DMS 273 (cell line): ENCODE measurements at regions not wholly inside any gene's neighbourhood (a gene's known extent, or its start where the extent isn't known, plus 50 kb on each side); places are given as distances from the start of the nearest gene placed in this dataset.
A peak's percentile ranks its signal among the peaks of the same experiment; 100 is the strongest.
"Not testable (repeated sequence)": the region's sequence is repeated elsewhere in the genome, so short reads cannot be mapped to it uniquely, and the experiment has no call there.

Experiments
- DNase-seq: peaks from one replicate; lab custom pipeline; 2025; ENCODE audit not compliant: unreplicated experiment; lab: John Stamatoyannopoulos, UW

DNA sequence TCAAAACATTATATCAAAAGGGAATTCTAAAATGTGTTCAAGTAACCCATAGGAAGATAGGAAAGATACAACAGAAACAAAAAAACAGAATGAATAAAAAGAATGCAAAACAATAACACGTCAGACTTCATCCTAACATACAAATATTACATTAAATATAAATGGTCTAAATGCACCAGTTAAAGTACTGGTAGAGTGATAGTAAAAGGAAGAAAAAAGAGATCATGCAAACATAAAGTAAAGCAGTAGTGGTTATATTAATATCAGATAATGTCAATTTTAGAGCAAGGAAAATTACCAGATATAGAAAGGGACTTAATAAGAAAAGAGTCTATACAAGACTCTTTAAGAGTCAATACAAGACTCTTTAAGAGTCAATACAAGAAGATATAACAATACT is 755.7 kb downstream of the MCTP2 start:
- DNase-seq, result no peak

DNA sequence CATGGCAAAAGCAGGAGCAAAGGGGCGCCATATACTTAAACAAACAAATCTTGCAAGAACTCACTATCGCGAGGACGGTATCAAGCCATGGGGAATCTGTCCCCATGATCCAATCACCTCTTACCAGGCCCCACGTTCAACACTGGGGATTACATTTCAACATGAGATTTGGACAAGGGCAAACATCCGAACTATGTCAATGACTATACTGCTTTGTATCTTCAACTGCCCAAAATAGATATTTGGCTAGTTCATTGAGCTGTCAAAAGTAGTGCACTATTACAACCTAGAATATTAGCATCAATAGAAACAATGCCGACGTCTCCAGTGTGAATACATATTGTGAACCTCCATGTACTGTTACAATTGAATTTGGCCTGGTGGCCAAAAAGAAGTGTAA is 760.4 kb downstream of the MCTP2 start:
- DNase-seq, result no peak

DNA sequence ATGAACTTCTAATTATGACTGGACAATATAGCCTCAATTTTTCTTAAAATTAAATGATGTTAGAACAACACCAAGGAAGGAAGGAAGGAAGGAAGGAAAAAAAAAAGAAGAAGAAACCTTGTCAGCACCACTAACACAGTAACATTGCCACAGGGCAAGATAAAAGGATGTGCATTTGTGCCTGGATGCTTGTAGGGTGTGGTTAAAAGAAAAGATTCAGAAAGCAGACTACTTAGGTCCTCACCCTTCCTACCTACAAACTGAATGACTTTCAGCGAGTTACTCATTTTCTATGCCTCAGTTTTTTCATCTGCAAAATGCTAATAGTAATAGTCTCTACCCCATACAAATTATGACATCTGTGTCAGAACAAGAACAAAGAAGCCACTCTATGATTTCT is 778.3 kb downstream of the MCTP2 start:
- DNase-seq, result no peak

DNA sequence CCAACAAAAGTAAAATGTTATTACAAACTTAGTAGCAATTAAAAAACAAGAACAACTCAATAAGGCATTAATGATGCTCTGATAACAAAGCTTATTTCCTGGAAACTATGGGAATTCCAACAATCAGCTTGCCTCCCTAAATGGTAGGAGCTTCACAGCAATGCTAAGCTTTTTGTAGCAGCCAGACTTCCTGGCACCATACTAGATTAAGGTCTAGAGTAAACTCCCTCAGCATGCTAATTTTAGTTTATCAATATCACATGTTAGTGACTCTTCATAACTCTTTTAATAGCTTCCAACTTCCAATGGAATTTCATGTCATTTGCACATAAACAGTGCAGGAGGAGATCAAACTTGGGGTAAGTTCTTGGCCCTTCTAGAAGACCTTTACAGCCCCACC is 782.0 kb downstream of the MCTP2 start:
- DNase-seq, result no peak

DNA sequence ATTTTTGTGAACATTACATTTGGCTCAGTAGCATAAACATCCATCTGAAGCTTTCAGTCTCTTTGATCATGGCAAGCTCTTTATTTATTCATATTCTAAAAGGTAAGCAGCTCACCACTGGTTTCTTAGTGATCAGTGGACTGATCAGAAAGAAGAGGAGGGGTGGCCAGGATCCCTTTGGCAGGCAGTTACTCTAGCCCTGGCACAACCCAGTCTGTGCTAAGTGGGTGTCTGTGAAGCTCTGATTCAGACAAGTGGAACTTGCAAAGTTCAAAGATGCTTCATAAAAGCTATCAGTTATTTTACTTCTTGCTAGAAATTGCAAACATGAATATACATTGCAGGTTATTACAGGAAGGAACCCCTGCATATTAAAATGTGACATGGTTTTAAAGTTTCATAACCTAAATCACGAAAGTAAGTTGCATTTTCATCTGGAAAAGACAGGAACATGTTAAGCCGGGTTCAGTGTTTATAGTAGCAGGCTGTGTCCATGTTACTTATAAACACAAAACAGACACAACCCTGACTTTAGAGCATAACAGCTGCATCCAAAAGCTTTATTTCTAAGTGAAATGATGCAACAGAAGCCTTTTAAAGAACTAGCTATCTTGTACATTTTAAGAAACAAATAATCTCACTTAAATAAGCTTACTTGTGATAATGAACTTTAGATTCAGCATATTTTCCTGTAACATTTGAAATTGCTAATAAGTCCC is 785.3 kb downstream of the MCTP2 start:
- DNase-seq, result no peak

DNA sequence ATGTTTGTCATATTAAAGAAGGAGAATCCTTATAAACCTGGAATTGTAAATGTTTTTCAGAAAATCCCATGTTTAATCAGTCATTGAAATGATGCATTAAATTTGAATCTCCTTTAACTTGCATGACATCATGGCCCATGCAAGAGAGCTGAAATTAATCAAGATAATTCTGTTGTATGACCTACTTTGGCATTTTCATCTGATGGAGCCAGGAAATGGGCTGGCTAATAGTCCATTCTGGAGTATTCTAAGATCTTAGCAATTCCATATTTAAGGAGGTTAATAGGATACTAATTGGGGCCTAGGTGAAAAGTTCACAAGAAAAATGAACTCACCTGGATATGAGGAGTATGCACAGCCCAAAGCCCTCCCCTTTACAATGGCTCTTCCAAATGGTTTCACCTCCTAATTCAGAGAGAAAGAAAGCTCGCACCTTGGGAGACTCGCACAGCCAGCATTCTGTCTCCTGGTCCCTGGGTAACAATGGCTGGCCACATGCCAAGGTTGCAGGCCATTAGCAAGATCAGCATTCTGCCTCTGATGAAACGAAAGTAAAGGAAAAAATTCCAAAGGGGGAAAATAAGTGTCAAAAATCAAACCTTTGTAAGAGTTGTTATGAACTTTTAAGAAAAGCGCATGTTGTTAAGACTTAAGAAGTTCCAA is 786.4 kb downstream of the MCTP2 start:
- no peak for DNase-seq

DNA sequence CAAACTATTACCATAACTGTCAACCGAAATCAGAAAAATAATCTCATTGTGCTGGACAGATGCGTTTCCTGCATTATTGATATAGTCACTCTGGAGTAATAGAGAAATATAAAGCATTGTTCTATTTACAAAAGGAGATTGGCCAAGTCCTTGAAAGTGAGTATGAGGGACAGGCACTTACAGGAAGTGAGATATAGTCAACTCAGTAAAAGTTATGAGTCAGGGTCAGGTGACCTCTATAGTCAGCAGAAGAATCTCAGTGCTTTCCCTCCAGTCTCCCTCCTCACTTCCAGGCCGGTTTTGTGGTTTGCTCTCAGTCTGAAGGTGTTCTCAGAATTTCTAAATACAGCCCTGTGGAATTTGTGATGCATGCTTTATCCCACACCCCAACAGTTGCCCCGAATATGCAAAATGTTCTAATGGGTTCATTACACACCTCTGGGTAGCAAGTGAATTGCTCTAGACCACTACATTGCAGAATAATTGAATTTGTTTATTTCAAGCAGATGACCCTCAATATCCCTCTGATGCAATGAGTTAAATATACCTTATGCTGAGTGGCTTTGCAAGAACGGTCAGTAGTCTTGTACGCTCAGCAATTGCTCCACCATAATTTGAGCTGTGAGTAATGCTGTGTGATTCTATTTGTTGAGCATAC is 787.7 kb downstream of the MCTP2 start:
- DNase-seq, result no peak

DNA sequence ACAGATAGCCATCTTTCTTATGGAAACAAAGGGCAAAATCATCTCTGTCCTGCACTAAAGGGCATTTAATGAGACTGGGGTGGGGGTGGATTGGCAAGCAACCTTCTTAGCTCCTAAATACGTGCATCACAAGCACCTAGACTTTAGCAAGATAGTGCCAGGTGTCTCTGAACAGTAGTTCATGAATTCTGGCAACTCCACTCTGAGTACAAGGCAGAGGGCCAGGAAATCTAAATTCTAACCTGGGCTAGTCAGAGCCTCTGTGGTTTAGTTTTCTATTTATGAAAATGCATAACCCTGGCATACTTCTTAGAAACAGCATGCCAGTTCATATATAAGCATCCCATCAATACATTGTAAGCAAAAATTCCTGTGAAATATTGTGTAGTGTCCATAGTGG is 788.5 kb downstream of the MCTP2 start:
- DNase-seq, result no peak

DNA sequence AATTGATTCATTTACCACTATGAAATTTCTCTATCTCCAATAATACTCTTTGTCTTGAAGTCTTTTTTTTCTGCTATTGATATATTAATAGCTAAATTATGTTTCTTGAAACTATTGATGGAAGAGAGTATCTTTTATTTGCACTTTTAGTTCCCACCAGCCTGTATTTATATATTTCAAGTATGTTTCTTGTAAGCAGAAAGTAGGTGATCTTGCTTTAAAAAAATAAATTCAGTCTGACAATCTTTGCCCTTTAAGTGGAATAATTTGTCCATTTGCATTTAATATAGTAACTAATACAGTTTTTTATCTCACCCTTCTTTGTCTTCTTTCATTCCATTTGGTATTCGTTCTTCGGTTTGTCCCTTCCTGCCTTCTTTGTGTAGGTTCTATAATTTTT is 790.5 kb downstream of the MCTP2 start:
- DNase-seq, result no peak

DNA sequence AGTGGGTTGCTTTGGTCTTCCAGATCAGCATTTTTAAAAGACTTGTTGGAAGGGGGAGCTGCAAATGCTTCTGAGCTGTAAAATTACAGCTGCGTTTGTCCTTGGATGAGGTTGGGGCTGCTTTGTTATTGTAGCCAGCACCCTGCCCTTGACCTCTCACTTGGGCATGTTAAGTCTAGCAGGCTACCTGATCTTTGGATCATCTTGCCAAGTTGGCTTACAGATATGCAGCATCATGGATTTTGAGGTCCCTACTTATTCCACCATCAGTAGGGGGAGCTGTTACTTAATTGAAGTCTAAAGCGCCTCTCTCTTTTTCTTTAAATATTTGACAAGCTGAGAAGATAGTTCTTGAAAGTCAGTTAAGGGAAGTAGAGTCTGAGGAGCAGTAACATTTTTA is 793.0 kb downstream of the MCTP2 start:
- DNase-seq, result peak; percentile 23

DNA sequence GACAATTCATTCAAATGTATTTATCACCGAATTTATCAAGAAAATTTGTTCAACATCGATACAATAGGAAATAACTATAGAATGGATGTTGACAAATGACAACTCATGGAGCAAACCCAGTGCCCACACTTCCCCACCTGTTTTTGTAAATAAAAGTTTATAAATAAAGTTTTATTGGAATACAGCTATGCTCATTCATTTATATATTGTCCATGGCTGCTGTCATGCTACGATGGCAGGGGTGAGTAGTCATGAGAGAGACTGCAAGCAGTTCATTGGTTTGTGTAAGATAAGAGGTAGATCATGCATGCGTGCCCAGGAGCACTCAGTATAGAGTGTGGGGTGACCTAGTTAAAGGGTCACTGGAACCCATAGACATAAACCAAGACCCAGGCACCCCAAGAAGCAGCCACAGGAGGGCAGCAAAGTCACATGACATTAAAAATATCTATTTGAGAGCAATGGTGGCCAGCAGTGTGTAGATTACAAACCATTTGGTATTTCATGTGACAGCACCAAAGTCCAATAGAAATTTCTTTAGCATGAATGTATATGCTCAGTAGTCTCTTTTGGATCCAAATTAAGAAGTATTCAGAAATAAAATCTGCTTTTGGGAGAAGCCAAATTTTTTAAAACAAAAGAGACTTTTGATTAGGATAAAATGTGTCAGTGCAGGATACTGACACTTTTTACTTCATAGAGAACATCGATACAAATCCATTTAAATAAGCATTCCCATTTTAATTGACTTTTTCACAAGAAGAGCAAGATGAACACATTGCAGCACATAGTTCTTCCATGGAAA is 794.8 kb downstream of the MCTP2 start:
- peak; percentile 16 for DNase-seq

DNA sequence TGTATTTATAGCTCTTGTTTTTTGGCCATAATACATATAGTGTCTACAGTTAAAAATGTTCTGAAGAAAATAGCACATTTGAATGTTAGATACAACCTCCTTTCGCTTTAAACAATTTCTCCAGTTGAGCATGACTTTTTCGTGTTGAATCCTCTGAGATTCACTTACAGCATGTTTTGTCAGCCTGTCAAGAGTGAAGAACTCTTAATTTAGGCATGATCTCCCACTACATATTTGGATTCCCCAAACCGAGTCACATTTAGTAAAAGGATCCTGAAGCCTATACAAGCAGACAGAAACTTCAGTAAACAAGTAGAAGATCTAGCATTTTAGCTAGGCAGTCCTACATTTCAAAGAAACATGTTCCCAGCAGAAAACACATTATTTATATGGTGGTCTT is 796.6 kb downstream of the MCTP2 start:
- no peak for DNase-seq

DNA sequence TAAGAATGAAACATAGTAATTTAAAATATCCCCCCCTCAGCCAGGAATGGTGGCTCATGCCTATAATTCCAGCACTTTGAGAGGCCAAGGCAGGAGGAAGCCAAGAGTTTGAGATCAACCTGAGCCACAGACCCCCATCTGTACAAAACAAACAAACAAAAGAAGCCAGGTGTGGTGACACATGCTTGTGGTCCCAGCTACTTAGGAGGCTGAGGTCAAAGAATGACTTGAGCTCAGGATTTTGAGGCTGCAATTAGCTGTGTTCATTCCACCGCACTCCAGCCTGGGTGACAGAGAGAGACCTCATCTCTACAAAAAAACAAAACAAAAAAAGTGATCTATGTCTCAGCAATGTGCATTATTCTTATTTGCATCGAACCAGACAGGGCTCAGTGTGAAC is 800.8 kb downstream of the MCTP2 start:
- DNase-seq, result no peak

DNA sequence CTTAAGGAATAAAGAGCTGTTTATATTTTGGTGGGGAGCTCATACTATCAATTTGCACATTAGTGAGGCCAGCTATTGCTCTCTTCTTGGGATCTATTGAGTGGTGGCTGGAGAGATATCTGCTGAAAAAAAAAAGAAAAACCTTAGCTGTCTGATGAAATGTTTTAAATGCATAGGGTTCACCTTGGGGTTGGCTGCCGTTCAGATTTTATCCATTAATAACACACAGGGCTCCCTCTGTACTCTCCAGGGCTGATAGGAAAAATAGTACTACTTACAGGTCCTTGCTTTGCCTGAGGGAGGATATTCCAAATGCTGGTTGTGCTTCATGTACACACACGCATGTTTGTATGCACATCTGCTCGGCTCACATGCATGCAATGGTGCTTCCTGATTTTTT is 803.7 kb downstream of the MCTP2 start:
- DNase-seq, result no peak

DNA sequence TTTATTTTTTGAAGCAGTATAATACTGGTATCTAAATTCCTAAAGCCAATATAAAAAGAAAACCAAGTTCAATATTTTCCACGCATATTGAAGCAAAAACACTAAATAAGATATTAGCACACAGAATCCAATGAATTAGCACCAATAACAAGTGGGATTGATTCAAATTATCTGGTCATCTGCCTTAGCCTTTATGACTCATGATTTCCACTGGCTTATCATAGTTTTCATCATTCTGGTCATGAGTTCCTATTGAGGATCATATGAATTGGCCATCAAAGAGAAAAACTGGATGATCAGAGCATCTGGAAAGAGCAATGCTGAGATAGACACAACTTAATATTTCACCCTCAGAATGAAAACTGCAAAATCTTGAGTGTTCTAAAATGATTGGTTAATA is 809.9 kb downstream of the MCTP2 start:
- DNase-seq, result no peak

DNA sequence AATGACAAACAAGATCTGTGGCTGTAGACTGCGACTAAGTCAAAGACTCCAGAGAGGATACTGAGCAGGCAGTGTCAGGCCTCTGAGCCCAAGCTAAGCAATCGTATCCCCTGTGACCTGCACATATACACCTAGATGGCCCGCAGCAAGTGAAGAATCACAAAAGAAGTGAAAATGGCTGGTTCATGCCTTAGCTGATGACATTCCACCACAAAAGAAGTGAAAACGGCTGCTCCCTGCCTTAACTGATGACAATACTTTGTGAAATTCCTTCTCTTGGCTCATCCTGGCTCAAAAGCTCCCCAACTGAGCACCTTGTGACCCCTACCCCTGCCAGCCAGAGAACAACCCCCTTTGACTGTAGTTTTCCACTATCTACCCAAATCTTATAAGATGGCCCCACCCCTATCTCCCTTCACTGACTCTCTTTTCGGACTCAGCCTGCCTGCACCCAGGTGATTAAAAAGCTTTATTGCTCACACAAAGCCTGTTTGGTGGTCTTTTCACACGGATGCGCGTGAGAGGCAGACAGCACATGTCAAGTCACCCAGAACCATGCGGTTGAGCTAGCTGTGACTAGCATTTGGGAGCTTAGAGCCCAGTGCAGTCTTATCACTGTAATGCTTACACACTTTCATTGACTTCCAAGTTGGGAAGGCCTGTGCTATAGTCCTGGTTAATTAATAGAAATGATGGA is 812.0 kb downstream of the MCTP2 start:
- not testable (repeated sequence) for DNase-seq

DNA sequence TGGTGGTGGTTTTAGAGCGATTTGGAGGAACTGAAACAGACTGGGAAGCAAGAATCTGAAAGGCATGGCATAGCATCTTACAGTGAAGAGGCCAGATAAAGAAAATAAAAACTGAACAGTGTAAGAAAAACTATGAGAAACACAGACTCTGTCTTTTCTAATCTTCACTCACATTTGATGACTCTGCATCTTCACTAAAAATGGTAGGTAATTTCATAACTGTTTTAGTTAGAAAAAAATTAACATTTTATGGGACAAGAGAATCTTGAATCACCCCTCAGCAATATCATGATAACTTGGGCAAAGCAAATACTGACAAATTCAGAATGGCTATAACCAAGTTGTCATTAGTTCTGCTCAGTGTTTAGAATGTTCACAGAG is 812.6 kb downstream of the MCTP2 start:
- DNase-seq, result no peak

DNA sequence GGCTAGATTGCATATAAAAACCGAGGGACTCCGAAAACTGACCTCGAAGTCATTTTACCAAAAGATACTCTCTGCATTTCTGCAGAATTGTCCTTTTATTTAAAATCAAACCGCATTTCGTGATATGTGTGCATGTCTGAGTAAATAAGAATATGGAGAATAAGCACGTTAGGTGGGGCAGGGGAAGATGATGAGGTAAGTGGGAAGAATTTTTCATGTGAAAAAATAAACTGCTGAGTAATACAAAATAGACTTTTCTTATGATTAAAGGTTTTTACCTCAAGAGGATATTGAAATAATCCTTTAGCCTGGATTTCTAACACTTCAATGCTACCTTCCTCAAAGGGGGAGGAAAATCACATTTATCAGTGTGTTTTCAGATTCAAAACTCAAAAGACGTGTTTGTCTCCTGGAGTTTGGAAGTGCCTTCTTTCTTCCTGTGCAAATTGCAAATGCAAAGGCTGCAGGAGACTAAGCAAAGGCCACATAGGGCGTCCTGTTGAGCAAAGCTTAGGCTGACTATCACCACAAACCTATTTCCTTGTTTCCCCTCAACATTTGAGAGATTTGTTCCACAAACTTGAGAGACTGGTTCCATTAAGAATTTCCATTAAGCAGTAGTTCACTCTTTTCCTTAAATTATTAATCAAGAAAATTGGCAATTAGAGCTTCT is 813.5 kb downstream of the MCTP2 start:
- DNase-seq, result no peak

DNA sequence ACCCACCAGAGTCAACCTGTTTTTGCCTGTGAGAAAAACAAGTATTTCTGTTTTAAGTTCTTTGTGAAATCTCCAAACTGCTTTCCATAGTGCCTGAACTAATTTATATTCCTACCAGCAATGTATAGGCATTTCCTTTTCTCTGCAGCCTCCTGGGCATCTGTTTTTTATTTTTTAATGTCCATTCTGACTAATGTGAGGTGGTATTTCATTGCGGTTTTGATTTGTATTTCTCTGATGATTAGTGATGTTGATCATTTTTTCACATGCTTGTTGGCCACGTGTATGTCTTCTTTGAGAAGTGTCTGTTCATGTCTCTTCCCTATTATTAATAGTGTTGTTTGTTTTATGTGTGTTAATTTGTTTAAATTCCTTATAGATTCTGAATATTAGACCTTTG is 820.5 kb downstream of the MCTP2 start:
- DNase-seq, result no peak

DNA sequence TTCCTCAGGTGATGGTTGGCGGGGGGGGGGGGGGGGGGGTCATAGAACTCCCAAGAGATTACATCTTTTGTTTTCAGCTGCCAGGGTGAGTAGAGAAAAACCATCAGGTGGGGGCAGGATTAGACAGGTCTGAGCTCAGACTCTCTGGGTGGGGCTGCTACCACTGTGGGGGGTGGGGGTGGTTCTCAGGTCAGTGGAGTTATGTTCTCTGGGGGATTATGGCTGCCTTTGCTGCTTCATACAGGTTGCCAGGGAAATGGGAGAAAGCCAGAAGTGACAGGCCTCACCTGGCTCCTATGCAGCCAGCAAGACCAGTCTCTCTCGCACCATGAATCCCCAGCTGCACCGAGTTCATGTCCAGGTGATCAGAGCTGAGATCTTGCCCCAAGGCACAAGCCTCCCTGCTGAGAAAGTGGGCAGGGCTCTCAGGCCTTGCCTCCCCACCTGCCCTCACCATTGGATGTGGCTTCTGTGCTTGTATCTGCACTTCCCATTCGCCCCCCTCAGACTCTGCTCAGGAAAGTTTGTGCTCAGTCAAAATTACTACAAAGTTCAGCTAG is 828.1 kb downstream of the MCTP2 start:
- DNase-seq, result no peak
